ENCODE measurements at regions not wholly inside any gene's neighbourhood (a gene's known extent, or its start where the extent isn't known, plus 50 kb on each side); places are given as distances from the start of the nearest gene placed in this dataset.
"Not testable (repeated sequence)": the region's sequence is repeated elsewhere in the genome, so short reads cannot be mapped to it uniquely, and the experiment has no call there.

DNA sequence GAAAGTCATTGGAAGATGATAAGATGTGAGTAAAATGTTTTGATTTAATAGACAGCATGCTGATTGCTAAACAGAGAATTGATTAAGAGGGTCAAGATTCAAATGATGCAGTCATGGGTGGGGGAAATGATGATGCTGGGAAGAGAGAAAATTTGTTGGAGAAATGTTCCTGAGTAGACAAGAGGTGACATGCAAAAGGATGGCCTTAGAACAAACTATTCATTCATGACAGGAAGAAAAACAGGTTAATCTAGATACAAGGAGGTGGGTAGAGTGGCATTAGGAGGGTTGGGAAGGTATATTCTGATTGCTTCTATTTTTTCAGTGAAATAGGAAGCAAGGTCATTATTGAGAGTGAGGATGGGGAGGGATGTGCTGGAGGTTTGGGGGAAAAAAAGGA lies 146.7 kb downstream of the SEM1 start:
- DNase-seq (no peak), ATAC-seq (ENCODE audit: low read depth) (no peak)
- Mint-ChIP-seq H3K4me3 (no peak overlapping the region), H3K27me3 (no peaks in the 10 kb centered on the region), H3K36me3 (ENCODE audit: low read depth) (no peaks in the 10 kb centered on the region), H3K9me3 (no peaks in the 10 kb centered on the region), H3K4me1 (no peaks in the 10 kb centered on the region), H3K27ac (no peak overlapping the region)
- CTCF ChIA-PET: no interaction called here
- TF ChIP-seq, protein P1, sequence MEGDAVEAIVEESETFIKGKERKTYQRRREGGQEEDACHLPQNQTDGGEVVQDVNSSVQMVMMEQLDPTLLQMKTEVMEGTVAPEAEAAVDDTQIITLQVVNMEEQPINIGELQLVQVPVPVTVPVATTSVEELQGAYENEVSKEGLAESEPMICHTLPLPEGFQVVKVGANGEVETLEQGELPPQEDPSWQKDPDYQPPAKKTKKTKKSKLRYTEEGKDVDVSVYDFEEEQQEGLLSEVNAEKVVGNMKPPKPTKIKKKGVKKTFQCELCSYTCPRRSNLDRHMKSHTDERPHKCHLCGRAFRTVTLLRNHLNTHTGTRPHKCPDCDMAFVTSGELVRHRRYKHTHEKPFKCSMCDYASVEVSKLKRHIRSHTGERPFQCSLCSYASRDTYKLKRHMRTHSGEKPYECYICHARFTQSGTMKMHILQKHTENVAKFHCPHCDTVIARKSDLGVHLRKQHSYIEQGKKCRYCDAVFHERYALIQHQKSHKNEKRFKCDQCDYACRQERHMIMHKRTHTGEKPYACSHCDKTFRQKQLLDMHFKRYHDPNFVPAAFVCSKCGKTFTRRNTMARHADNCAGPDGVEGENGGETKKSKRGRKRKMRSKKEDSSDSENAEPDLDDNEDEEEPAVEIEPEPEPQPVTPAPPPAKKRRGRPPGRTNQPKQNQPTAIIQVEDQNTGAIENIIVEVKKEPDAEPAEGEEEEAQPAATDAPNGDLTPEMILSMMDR (IDR thresholded peaks at IDR 0.05): no peak
- intact Hi-C loops (cut with micrococcal nuclease): no loop called here
- POLR2A ChIA-PET: no interaction called here

- no peak for ATAC-seq (ENCODE audit: low read depth)
- ChIA-PET POLR2A (no interaction called here), CTCF (no interaction called here)
- H3K36me3 Mint-ChIP-seq (ENCODE audit: low read depth): no peaks in the 10 kb centered on the region
- H3K9me3 Mint-ChIP-seq: no peaks in the 10 kb centered on the region
- H3K4me1 Mint-ChIP-seq: no peaks in the 10 kb centered on the region
- TF ChIP-seq, protein P1 (IDR thresholded peaks at IDR 0.05): no peak
- H3K27me3 Mint-ChIP-seq: no peaks in the 10 kb centered on the region
- no peak overlapping the region for H3K27ac Mint-ChIP-seq
- intact Hi-C loops (cut with micrococcal nuclease): no loop called here
- H3K4me3 Mint-ChIP-seq: no peak overlapping the region
- no peak for DNase-seq
Observed at GRCh38 chr7:96562458-96562857, 147.2 kb downstream of the SEM1 start.

GRCh38 chr7:96561892-96562291 lies 147.8 kb downstream of the SEM1 start:
- TF ChIP-seq, protein P1 (IDR thresholded peaks at IDR 0.05): no peak
- no peak overlapping the region for H3K27ac Mint-ChIP-seq
- no peaks in the 10 kb centered on the region for H3K4me1 Mint-ChIP-seq
- H3K9me3 Mint-ChIP-seq: no peaks in the 10 kb centered on the region
- H3K36me3 Mint-ChIP-seq (ENCODE audit: low read depth): no peaks in the 10 kb centered on the region
- intact Hi-C loops (cut with micrococcal nuclease): no loop called here
- CTCF ChIA-PET: no interaction called here
- H3K4me3 Mint-ChIP-seq: no peak overlapping the region
- no peaks in the 10 kb centered on the region for H3K27me3 Mint-ChIP-seq
- DNase-seq (no peak), ATAC-seq (ENCODE audit: low read depth) (no peak)
- POLR2A ChIA-PET: no interaction called here

DNA sequence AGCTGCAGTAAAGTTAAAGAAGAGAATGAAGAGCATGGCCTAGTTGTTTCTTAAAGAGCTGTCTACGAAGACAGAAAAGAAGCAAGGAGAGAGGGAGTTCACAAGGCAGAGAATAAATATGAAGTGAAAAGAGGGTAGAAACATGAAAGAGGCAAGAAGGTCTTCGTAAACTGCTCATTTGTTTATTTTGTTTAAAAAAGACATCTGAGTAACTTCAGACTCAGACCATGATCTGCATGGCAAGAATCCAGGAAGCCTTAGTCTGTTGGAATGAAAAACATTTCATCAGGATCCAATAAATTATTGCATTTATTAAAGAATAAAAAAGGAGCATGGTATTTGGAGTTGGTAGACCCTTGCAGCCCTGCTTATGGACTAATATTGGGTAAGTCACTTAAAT lies 151.1 kb downstream of the SEM1 start:
- POLR2A ChIA-PET: no interaction called here

GRCh38 chr7:96558093-96558492 lies 151.6 kb downstream of the SEM1 start:
- TF ChIP-seq, protein P1 (IDR thresholded peaks at IDR 0.05): no peak
- H3K27ac Mint-ChIP-seq: no peak overlapping the region
- no peaks in the 10 kb centered on the region for H3K4me1 Mint-ChIP-seq
- ATAC-seq (ENCODE audit: low read depth): no peak
- intact Hi-C loops (cut with micrococcal nuclease): no loop called here
- H3K9me3 Mint-ChIP-seq: no peaks in the 10 kb centered on the region
- CTCF ChIA-PET: no interaction called here
- no peaks in the 10 kb centered on the region for H3K36me3 Mint-ChIP-seq (ENCODE audit: low read depth)
- no peak overlapping the region for H3K4me3 Mint-ChIP-seq
- POLR2A ChIA-PET: no interaction called here
- H3K27me3 Mint-ChIP-seq: no peaks in the 10 kb centered on the region
- DNase-seq: no peak

More for the DNA sequence above, 151.1 kb downstream of the SEM1 start:
- no peak for ATAC-seq (ENCODE audit: low read depth)
- no peak overlapping the region for H3K4me3 Mint-ChIP-seq
- no peaks in the 10 kb centered on the region for H3K27me3 Mint-ChIP-seq
- H3K9me3 Mint-ChIP-seq: no peaks in the 10 kb centered on the region
- CTCF ChIA-PET: no interaction called here
- no peak overlapping the region for H3K27ac Mint-ChIP-seq
- intact Hi-C loops (cut with micrococcal nuclease): no loop called here
- H3K36me3 Mint-ChIP-seq (ENCODE audit: low read depth): no peaks in the 10 kb centered on the region
- TF ChIP-seq, protein P1 (IDR thresholded peaks at IDR 0.05): no peak
- no peak for DNase-seq
- H3K4me1 Mint-ChIP-seq: no peaks in the 10 kb centered on the region

GRCh38 chr7:96557598-96557997 lies 152.0 kb downstream of the SEM1 start:
- POLR2A ChIA-PET; CTCF ChIA-PET; intact Hi-C loops (cut with micrococcal nuclease); H3K27me3 Mint-ChIP-seq; ATAC-seq (ENCODE audit: low read depth); H3K36me3 Mint-ChIP-seq (ENCODE audit: low read depth); H3K4me3 Mint-ChIP-seq; H3K27ac Mint-ChIP-seq; DNase-seq; H3K9me3 Mint-ChIP-seq; H3K4me1 Mint-ChIP-seq: not testable (repeated sequence)

Measured in activated B cell treated with CpG ODN at 0.5 μM for 24 hours (primary cell).